MCF 10A (cell line): ENCODE measurements at regions not wholly inside any gene's neighbourhood (a gene's known extent, or its start where the extent isn't known, plus 50 kb on each side); places are given as distances from the start of the nearest gene placed in this dataset.

Experiments
- BruUV-seq: library from RNA; stranded (reverse); fragments of 400-500 nt; replicated peaks from 2 replicates; lab custom pipeline; 2021; lab: Mats Ljungman, UMichigan
- CTCF ChIA-PET: fragments of 300-600 bp; sonication (Branson Sonifier 250); formaldehyde crosslinking; extraction: SDS; loops from one replicate; lab custom pipeline; 2021; ENCODE audit warnings: antibody characterized with exemption, inconsistent platforms; lab: Yijun Ruan, JAX
- POLR2A ChIA-PET: fragments of 300-600, 350-650 bp; sonication (Branson Sonifier 250); formaldehyde crosslinking; extraction: SDS; loops from one replicate; lab custom pipeline; 2020; ENCODE audit warnings: antibody characterized with exemption, inconsistent platforms; lab: Yijun Ruan, JAX
- DNase-seq: peaks from one replicate; pipeline ENCODE4 v3.0.0-alpha.2; 2018; ENCODE audit not compliant: unreplicated experiment
- H3K27ac Mint-ChIP-seq: one replicate; pipeline ENCODE4 v1.8.0; 2022; ENCODE audit warnings: mild to moderate bottlenecking, low read depth, mixed read lengths; ENCODE audit not compliant: unreplicated experiment
- H3K27me3 Mint-ChIP-seq: one replicate; pipeline ENCODE4 v1.8.0; 2022; ENCODE audit warnings: mixed read lengths; ENCODE audit not compliant: insufficient read depth, unreplicated experiment
- H3K36me3 Mint-ChIP-seq: one replicate; pipeline ENCODE4 v1.8.0; 2022; ENCODE audit warnings: mild to moderate bottlenecking, moderate library complexity, mixed read lengths; ENCODE audit not compliant: insufficient read depth, unreplicated experiment
- H3K4me1 Mint-ChIP-seq: one replicate; pipeline ENCODE4 v1.8.0; 2022; ENCODE audit warnings: mixed read lengths; ENCODE audit not compliant: insufficient read depth, unreplicated experiment
- H3K4me3 Mint-ChIP-seq: one replicate; pipeline ENCODE4 v1.8.0; 2022; ENCODE audit warnings: mild to moderate bottlenecking, moderate library complexity, mixed read lengths; ENCODE audit not compliant: unreplicated experiment
- H3K9me3 Mint-ChIP-seq: one replicate; pipeline ENCODE4 v1.8.0; 2022; ENCODE audit warnings: mixed read lengths; ENCODE audit not compliant: unreplicated experiment
- intact Hi-C: fragments of 100-400 bp; cut with micrococcal nuclease; formaldehyde crosslinking; loops from 2 replicates; pipeline ENCODE4 v1.14.1; 2022
- TF ChIP-seq, protein P1 (sequence below): fragments of 200-600 bp; IDR thresholded peaks from one replicate; pipeline ENCODE4 v1.8.0; 2022; ENCODE audit warnings: antibody characterized with exemption, mild to moderate bottlenecking; ENCODE audit not compliant: unreplicated experiment

DNA sequence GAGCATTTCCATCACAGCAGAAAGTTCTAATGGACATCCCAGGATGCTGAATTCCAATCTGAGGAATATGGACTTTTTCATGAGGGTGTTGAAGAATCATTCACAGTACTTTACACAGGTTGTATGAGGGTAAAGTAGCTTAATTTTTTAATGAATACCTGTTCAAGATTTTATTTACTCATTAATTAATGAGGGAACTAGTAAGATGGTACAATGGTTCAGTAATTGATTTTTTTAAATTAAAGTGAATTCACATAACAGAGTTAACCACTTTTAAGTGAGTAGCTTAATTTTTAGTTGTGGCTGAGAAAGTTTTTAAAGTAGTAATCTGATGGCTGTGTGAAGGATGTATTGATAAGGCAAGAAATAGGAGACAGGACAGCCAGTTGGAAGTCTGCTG lies 266.5 kb downstream of the GFRA1 start:
- ChIA-PET CTCF (interaction anchor here (1.4 kb wide), 1 partner anchor 10 kb away, joined by 4 read pairs; no protein-coding TSS in a partner anchor), POLR2A (interaction anchor here (0.9 kb wide), 1 partner anchor 12 kb away, joined by 3 read pairs; no protein-coding TSS in a partner anchor)
- H3K4me1 Mint-ChIP-seq: no peaks in the 10 kb centered on the region
- intact Hi-C loops: no loop called here
- BruUV-seq: no TSS peak
- DNase-seq: no peak
- no peak overlapping the region for H3K27ac Mint-ChIP-seq
- H3K36me3 Mint-ChIP-seq: no peaks in the 10 kb centered on the region
- TF ChIP-seq, protein P1, sequence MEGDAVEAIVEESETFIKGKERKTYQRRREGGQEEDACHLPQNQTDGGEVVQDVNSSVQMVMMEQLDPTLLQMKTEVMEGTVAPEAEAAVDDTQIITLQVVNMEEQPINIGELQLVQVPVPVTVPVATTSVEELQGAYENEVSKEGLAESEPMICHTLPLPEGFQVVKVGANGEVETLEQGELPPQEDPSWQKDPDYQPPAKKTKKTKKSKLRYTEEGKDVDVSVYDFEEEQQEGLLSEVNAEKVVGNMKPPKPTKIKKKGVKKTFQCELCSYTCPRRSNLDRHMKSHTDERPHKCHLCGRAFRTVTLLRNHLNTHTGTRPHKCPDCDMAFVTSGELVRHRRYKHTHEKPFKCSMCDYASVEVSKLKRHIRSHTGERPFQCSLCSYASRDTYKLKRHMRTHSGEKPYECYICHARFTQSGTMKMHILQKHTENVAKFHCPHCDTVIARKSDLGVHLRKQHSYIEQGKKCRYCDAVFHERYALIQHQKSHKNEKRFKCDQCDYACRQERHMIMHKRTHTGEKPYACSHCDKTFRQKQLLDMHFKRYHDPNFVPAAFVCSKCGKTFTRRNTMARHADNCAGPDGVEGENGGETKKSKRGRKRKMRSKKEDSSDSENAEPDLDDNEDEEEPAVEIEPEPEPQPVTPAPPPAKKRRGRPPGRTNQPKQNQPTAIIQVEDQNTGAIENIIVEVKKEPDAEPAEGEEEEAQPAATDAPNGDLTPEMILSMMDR: no peak
- H3K27me3 Mint-ChIP-seq: no peaks in the 10 kb centered on the region
- no peak overlapping the region for H3K4me3 Mint-ChIP-seq
- no peaks in the 10 kb centered on the region for H3K9me3 Mint-ChIP-seq

DNA sequence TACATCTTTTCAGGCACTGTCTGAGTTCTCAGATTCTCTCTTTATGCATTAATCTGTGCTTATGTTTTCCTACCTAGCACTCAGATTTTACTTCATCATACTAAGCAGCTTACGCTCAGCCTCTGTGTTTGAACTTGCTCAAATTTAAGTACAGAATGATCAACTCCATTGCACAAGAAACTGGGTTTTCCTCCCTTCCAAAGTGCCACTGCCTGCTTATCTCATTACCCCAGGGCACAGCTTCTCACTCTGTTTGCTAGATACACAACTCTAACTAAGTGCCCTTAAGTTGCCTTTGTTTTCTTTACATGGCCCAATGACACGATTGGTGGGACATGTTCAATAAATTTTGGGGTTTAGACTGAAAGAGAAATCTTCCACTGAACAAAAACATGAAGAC lies 267.7 kb downstream of the GFRA1 start:
- BruUV-seq: no TSS peak

DNA sequence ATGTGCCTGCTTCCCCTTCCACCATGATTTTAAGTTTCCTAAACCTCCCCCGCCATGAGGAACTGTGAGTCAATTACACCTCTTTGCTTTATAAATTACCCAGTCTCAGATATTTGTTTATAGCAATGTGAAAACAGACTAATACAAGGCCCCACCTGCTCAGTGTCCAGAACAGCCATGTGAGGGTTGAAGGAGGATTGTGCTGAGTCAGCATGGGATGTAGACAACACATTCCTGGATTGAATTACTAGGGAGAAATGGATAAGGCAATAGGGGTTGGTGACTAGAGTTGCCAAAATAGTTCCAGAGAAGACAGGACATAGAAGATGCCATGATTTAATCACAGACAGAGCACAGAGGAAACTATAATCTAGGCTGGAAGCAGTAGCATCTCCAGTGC lies 270.3 kb downstream of the GFRA1 start:
- no peak overlapping the region for H3K4me3 Mint-ChIP-seq
- H3K4me1 Mint-ChIP-seq: no peaks in the 10 kb centered on the region
- BruUV-seq: no TSS peak
- DNase-seq: no peak
- H3K9me3 Mint-ChIP-seq: no peaks in the 10 kb centered on the region
- TF ChIP-seq, protein P1: no peak
- ChIA-PET POLR2A (interaction anchor here (0.6 kb wide), 1 partner anchor 289 kb away, joined by 3 read pairs; no protein-coding TSS in a partner anchor), CTCF (no interaction called here)
- intact Hi-C loops: no loop called here
- no peaks in the 10 kb centered on the region for H3K27me3 Mint-ChIP-seq
- H3K27ac Mint-ChIP-seq: no peak overlapping the region
- H3K36me3 Mint-ChIP-seq: no peaks in the 10 kb centered on the region

More for the DNA sequence above, 267.7 kb downstream of the GFRA1 start:
- H3K27ac Mint-ChIP-seq: no peak overlapping the region
- TF ChIP-seq, protein P1: no peak
- no peak for DNase-seq
- CTCF ChIA-PET: no interaction called here
- H3K4me1 Mint-ChIP-seq: no peaks in the 10 kb centered on the region
- no peaks in the 10 kb centered on the region for H3K9me3 Mint-ChIP-seq
- POLR2A ChIA-PET: no interaction called here
- H3K36me3 Mint-ChIP-seq: no peaks in the 10 kb centered on the region
- intact Hi-C loops: no loop called here
- no peak overlapping the region for H3K4me3 Mint-ChIP-seq
- no peaks in the 10 kb centered on the region for H3K27me3 Mint-ChIP-seq

DNA sequence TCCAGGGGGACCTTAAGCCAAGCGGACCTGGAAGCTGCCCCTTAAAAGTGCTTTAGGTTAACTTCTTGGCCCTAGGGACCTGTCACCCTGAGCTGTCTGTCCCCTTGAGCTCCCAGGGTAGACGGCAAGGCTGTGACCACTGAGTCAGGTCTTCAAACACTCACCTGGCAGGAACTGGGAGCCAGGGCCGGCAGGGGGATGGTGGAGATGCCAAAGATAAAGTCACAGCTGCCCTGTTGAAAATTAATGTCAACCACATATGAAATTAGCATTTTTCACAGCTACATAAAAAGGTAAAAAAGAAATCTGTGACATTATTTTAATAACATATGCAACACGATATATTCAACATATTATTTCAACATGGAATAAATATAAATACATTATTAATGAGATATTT lies 271.0 kb downstream of the GFRA1 start:
- Mint-ChIP-seq H3K36me3 (no peaks in the 10 kb centered on the region), H3K27me3 (no peaks in the 10 kb centered on the region), H3K4me1 (no peaks in the 10 kb centered on the region), H3K27ac (no peak overlapping the region), H3K9me3 (no peaks in the 10 kb centered on the region), H3K4me3 (no peak overlapping the region)
- BruUV-seq: no TSS peak
- CTCF ChIA-PET: no interaction called here
- POLR2A ChIA-PET: interaction anchor here (0.6 kb wide), 1 partner anchor 288 kb away, joined by 3 read pairs; no protein-coding TSS in a partner anchor
- TF ChIP-seq, protein P1: no peak
- no peak for DNase-seq
- intact Hi-C loops: no loop called here
